Fibroblast of lung (primary cell): ENCODE measurements at regions not wholly inside any gene's neighbourhood (a gene's known extent, or its start where the extent isn't known, plus 50 kb on each side); places are given as distances from the start of the nearest gene placed in this dataset.

Experiments used
- CTCF ChIP-seq, 2 donors: IDR thresholded peaks in 1 of 2; conservative IDR thresholded peaks in 1 of 2; 1 replicate in 1 of 2; 2 replicates in 1 of 2; pipeline ENCODE4 v1.5.1; 2011 to 2012; ENCODE audit warnings: low read length in 2 of 2, control low read depth in 1 of 2, inconsistent platforms in 1 of 2, low read depth in 1 of 2, mild to moderate bottlenecking in 1 of 2
- EZH2 ChIP-seq: IDR thresholded peaks from 2 replicates; pipeline ENCODE4 v1.5.1; 2012; ENCODE audit warnings: low read length, control low read depth, mild to moderate bottlenecking; ENCODE audit errors: missing control alignments

- TF ChIP-seq CTCF (conservative IDR thresholded peaks at IDR 0.05 in 1 of 2, IDR thresholded peaks at IDR 0.05 in 1 of 2; ENCODE audit: low read depth in 1 of 2, low read length in 2 of 2) (no peak), EZH2 (no peak)
Observed at GRCh38 chr11:79506734-79507344, 66.0 kb upstream of the TENM4 start.
